ENCODE measurements at regions not wholly inside any gene's neighbourhood (a gene's known extent, or its start where the extent isn't known, plus 50 kb on each side); places are given as distances from the start of the nearest gene placed in this dataset.

- in situ Hi-C loops (cut with MboI; ENCODE audit: low pct_ligation_motif_present in 1 of 4, low pct_unique_long_range_greater_than_20kb in 1 of 4, low sequenced_read_pairs in 3 of 4) (no loop called here), intact Hi-C loops (cut with DNase I; ENCODE audit: low total_unique reads) (no loop called here)
- Histone ChIP-seq H3K27me3 (no peaks in the 10 kb centered on the region), H3K4me3 (no peak overlapping the region), H3K4me1 (no peaks in the 10 kb centered on the region), H3K9me3 (no peaks in the 10 kb centered on the region), H3K27ac (no peak overlapping the region), H3K36me3 (no peaks in the 10 kb centered on the region)
- WGBS, 2 donors (ENCODE audit: low coverage in 1 of 2) = 85 to 89% methylated on average over 17 to 27 of the region's 27 CpGs
- DNase-seq = no peak
- no peak for TF ChIP-seq POLR2AphosphoS5 (IDR thresholded peaks at IDR 0.05)
These were observed 54.4 kb upstream of the CFAP46 start for GRCh38 chr10:132996603-132997343.

GRCh38 chr10:132995909-132996602, 53.7 kb upstream of the CFAP46 start:
- TF ChIP-seq, protein P1, sequence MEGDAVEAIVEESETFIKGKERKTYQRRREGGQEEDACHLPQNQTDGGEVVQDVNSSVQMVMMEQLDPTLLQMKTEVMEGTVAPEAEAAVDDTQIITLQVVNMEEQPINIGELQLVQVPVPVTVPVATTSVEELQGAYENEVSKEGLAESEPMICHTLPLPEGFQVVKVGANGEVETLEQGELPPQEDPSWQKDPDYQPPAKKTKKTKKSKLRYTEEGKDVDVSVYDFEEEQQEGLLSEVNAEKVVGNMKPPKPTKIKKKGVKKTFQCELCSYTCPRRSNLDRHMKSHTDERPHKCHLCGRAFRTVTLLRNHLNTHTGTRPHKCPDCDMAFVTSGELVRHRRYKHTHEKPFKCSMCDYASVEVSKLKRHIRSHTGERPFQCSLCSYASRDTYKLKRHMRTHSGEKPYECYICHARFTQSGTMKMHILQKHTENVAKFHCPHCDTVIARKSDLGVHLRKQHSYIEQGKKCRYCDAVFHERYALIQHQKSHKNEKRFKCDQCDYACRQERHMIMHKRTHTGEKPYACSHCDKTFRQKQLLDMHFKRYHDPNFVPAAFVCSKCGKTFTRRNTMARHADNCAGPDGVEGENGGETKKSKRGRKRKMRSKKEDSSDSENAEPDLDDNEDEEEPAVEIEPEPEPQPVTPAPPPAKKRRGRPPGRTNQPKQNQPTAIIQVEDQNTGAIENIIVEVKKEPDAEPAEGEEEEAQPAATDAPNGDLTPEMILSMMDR (IDR thresholded peaks at IDR 0.05) = no peak
- no peak for TF ChIP-seq EP300 (IDR thresholded peaks at IDR 0.05; ENCODE audit: low read depth)
- no peak for TF ChIP-seq POLR2A (IDR thresholded peaks at IDR 0.05)
- no peak for TF ChIP-seq POLR2AphosphoS5 (IDR thresholded peaks at IDR 0.05)
- no peaks in the 10 kb centered on the region for H3K27me3 ChIP-seq
- H3K9me3 ChIP-seq = no peaks in the 10 kb centered on the region
- H3K27ac ChIP-seq = no peak overlapping the region
- no peak overlapping the region for H3K4me3 ChIP-seq
- H3K4me1 ChIP-seq = no peaks in the 10 kb centered on the region
- no peaks in the 10 kb centered on the region for H3K36me3 ChIP-seq
- in situ Hi-C loops (cut with MboI; ENCODE audit: low pct_ligation_motif_present in 1 of 4, low pct_unique_long_range_greater_than_20kb in 1 of 4, low sequenced_read_pairs in 3 of 4) (no loop called here), intact Hi-C loops (cut with DNase I; ENCODE audit: low total_unique reads) (no loop called here)
- DNase-seq = no peak
- WGBS, 2 donors (ENCODE audit: low coverage in 1 of 2) = 72% methylated on average over 29 of the region's 29 CpGs; no CpG with 5 or more reads in 1 of the 2 donors

GRCh38 chr10:132994811-132995210, 52.4 kb upstream of the CFAP46 start:
- no peak for DNase-seq
- no peaks in the 10 kb centered on the region for H3K36me3 ChIP-seq
- no peak overlapping the region for H3K27ac ChIP-seq
- in situ Hi-C loops (cut with MboI; ENCODE audit: low pct_ligation_motif_present in 1 of 4, low pct_unique_long_range_greater_than_20kb in 1 of 4, low sequenced_read_pairs in 3 of 4) (no loop called here), intact Hi-C loops (cut with DNase I; ENCODE audit: low total_unique reads) (no loop called here)
- H3K4me1 ChIP-seq = no peaks in the 10 kb centered on the region
- no peaks in the 10 kb centered on the region for H3K27me3 ChIP-seq
- peak overlapping the region in 1 of 4 donors; percentile 18 for H3K4me3 ChIP-seq
- WGBS, 2 donors (ENCODE audit: low coverage in 1 of 2) = 91% methylated on average over 11 of the region's 15 CpGs; no CpG with 5 or more reads in 1 of the 2 donors
- no peaks in the 10 kb centered on the region for H3K9me3 ChIP-seq
- TF ChIP-seq POLR2A (IDR thresholded peaks at IDR 0.05) (no peak), POLR2AphosphoS5 (IDR thresholded peaks at IDR 0.05) (no peak), EP300 (IDR thresholded peaks at IDR 0.05; ENCODE audit: low read depth) (no peak)
- TF ChIP-seq, protein P1 (IDR thresholded peaks at IDR 0.05) = no peak

DNA sequence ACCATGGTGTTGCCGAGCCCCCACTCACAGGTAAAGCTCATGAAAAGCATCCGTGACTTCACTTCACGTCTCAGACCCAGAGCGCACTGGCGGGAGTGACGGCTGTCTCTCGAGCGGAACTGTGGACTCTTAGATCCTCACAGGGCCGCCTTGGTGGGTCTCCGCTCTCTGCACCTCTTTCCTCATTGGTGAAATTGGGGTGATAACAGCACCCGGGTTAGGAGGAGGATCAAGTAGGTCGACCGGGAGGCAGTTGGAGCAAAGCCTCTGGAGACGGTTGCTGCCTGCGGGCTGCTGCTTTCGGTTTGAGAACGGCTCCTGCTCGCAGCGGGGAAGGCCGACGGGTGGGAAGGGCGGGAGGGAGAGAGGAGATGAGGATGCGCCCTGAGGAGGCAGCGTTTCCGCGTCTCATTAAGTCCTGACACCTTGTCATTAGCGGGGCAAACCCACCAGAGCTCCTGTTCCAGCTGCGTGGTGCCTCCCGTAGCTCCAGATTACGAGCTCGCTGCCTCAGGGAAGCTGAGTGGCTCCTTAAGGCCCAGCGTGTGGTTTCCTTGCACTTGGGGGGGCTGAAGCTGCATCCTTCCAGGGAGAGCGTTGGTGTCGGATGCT, 51.9 kb upstream of the CFAP46 start:
- H3K4me1 ChIP-seq = no peaks in the 10 kb centered on the region
- WGBS, 2 donors (ENCODE audit: low coverage in 1 of 2) = 72% methylated on average over 34 of the region's 34 CpGs; no CpG with 5 or more reads in 1 of the 2 donors
- TF ChIP-seq POLR2AphosphoS5 (IDR thresholded peaks at IDR 0.05) (no peak), EP300 (IDR thresholded peaks at IDR 0.05; ENCODE audit: low read depth) (no peak), POLR2A (IDR thresholded peaks at IDR 0.05) (no peak)
- TF ChIP-seq, protein P1 (IDR thresholded peaks at IDR 0.05) = no peak
- in situ Hi-C loops (cut with MboI; ENCODE audit: low pct_ligation_motif_present in 1 of 4, low pct_unique_long_range_greater_than_20kb in 1 of 4, low sequenced_read_pairs in 3 of 4) = no loop called here
- H3K27me3 ChIP-seq = no peaks in the 10 kb centered on the region
- H3K9me3 ChIP-seq = no peaks in the 10 kb centered on the region
- intact Hi-C loops (cut with DNase I; ENCODE audit: low total_unique reads) = no loop called here
- H3K36me3 ChIP-seq = no peaks in the 10 kb centered on the region
- H3K4me3 ChIP-seq = peak overlapping the region in 2 of 4 donors; percentile 15 to 18
- H3K27ac ChIP-seq = no peak overlapping the region
- DNase-seq = no peak
